ENCODE measurements at regions not wholly inside any gene's neighbourhood (a gene's known extent, or its start where the extent isn't known, plus 50 kb on each side); places are given as distances from the start of the nearest gene placed in this dataset.

- H3K9me3 Mint-ChIP-seq, result peaks cover 18% of the 10 kb centered on the region
- H3K27ac Mint-ChIP-seq, result no peak overlapping the region
- no peak for DNase-seq (ENCODE audit: low spot score)
- H3K36me3 Mint-ChIP-seq (ENCODE audit: low read depth), result no peaks in the 10 kb centered on the region
- no peak overlapping the region for H3K4me3 Mint-ChIP-seq
- no peaks in the 10 kb centered on the region for H3K4me1 Mint-ChIP-seq (ENCODE audit: low read depth)
- no peaks in the 10 kb centered on the region for H3K27me3 Mint-ChIP-seq (ENCODE audit: low read depth)
These were observed 497.7 kb upstream of the TYRP1 start for GRCh38 chr9:12195456-12195855.

GRCh38 chr9:12204512-12204911, 488.7 kb upstream of the TYRP1 start:
- DNase-seq (ENCODE audit: low spot score), result no peak
- H3K4me1 Mint-ChIP-seq (ENCODE audit: low read depth), result no peaks in the 10 kb centered on the region
- peaks cover 34% of the 10 kb centered on the region for H3K9me3 Mint-ChIP-seq
- H3K4me3 Mint-ChIP-seq, result no peak overlapping the region
- no peaks in the 10 kb centered on the region for H3K27me3 Mint-ChIP-seq (ENCODE audit: low read depth)
- H3K27ac Mint-ChIP-seq, result no peak overlapping the region
- no peaks in the 10 kb centered on the region for H3K36me3 Mint-ChIP-seq (ENCODE audit: low read depth)

GRCh38 chr9:12212860-12213259, 480.3 kb upstream of the TYRP1 start:
- H3K27ac Mint-ChIP-seq, result no peak overlapping the region
- no peak overlapping the region for H3K4me3 Mint-ChIP-seq
- H3K4me1 Mint-ChIP-seq (ENCODE audit: low read depth), result no peaks in the 10 kb centered on the region
- no peaks in the 10 kb centered on the region for H3K36me3 Mint-ChIP-seq (ENCODE audit: low read depth)
- peaks cover 43% of the 10 kb centered on the region for H3K9me3 Mint-ChIP-seq
- no peaks in the 10 kb centered on the region for H3K27me3 Mint-ChIP-seq (ENCODE audit: low read depth)
- no peak for DNase-seq (ENCODE audit: low spot score)

GRCh38 chr9:12221470-12221869, 471.7 kb upstream of the TYRP1 start:
- Mint-ChIP-seq H3K9me3 (peaks cover 25% of the 10 kb centered on the region), H3K36me3 (ENCODE audit: low read depth) (no peaks in the 10 kb centered on the region), H3K4me1 (ENCODE audit: low read depth) (no peaks in the 10 kb centered on the region), H3K27me3 (ENCODE audit: low read depth) (no peaks in the 10 kb centered on the region), H3K4me3 (no peak overlapping the region), H3K27ac (no peak overlapping the region)
- no peak for DNase-seq (ENCODE audit: low spot score)

- H3K27ac Mint-ChIP-seq, result no peak overlapping the region
These were observed 468.7 kb upstream of the TYRP1 start for GRCh38 chr9:12224449-12224848.

GRCh38 chr9:12230708-12231107, 462.5 kb upstream of the TYRP1 start:
- Mint-ChIP-seq H3K4me1 (ENCODE audit: low read depth) (peaks cover 2% of the 10 kb centered on the region), H3K27ac (no peak overlapping the region), H3K36me3 (ENCODE audit: low read depth) (no peaks in the 10 kb centered on the region), H3K9me3 (peaks cover 55% of the 10 kb centered on the region), H3K27me3 (ENCODE audit: low read depth) (no peaks in the 10 kb centered on the region), H3K4me3 (peak overlapping the region; percentile 26)
- no peak for DNase-seq (ENCODE audit: low spot score)

More at GRCh38 chr9:12224449-12224848, 468.7 kb upstream of the TYRP1 start:
- peaks cover 35% of the 10 kb centered on the region for H3K9me3 Mint-ChIP-seq
- no peaks in the 10 kb centered on the region for H3K36me3 Mint-ChIP-seq (ENCODE audit: low read depth)
- DNase-seq (ENCODE audit: low spot score), result no peak
- no peaks in the 10 kb centered on the region for H3K4me1 Mint-ChIP-seq (ENCODE audit: low read depth)
- H3K27me3 Mint-ChIP-seq (ENCODE audit: low read depth), result no peaks in the 10 kb centered on the region
- H3K4me3 Mint-ChIP-seq, result no peak overlapping the region

- no peak overlapping the region for H3K4me3 Mint-ChIP-seq
- peaks cover 59% of the 10 kb centered on the region for H3K9me3 Mint-ChIP-seq
- no peak for DNase-seq (ENCODE audit: low spot score)
- H3K27ac Mint-ChIP-seq, result no peak overlapping the region
- H3K4me1 Mint-ChIP-seq (ENCODE audit: low read depth), result peaks cover 2% of the 10 kb centered on the region
- no peaks in the 10 kb centered on the region for H3K36me3 Mint-ChIP-seq (ENCODE audit: low read depth)
- H3K27me3 Mint-ChIP-seq (ENCODE audit: low read depth), result no peaks in the 10 kb centered on the region
These were observed 461.4 kb upstream of the TYRP1 start for GRCh38 chr9:12231832-12232231.

GRCh38 chr9:12232836-12233235, 460.3 kb upstream of the TYRP1 start:
- H3K27ac Mint-ChIP-seq, result no peak overlapping the region
- no peaks in the 10 kb centered on the region for H3K36me3 Mint-ChIP-seq (ENCODE audit: low read depth)
- H3K9me3 Mint-ChIP-seq, result peaks cover 56% of the 10 kb centered on the region
- peaks cover 2% of the 10 kb centered on the region for H3K4me1 Mint-ChIP-seq (ENCODE audit: low read depth)
- no peak overlapping the region for H3K4me3 Mint-ChIP-seq
- H3K27me3 Mint-ChIP-seq (ENCODE audit: low read depth), result no peaks in the 10 kb centered on the region
- DNase-seq (ENCODE audit: low spot score), result no peak

- Mint-ChIP-seq H3K36me3 (ENCODE audit: low read depth) (no peaks in the 10 kb centered on the region), H3K27ac (no peak overlapping the region), H3K4me1 (ENCODE audit: low read depth) (no peaks in the 10 kb centered on the region), H3K9me3 (peaks cover 68% of the 10 kb centered on the region), H3K27me3 (ENCODE audit: low read depth) (no peaks in the 10 kb centered on the region), H3K4me3 (no peak overlapping the region)
- DNase-seq (ENCODE audit: low spot score), result no peak
These were observed 439.2 kb upstream of the TYRP1 start for GRCh38 chr9:12253941-12254340.

GRCh38 chr9:12266758-12267157, 426.4 kb upstream of the TYRP1 start:
- H3K4me3 Mint-ChIP-seq, result no peak overlapping the region
- H3K9me3 Mint-ChIP-seq, result peaks cover 56% of the 10 kb centered on the region
- H3K27me3 Mint-ChIP-seq (ENCODE audit: low read depth), result no peaks in the 10 kb centered on the region
- no peak for DNase-seq (ENCODE audit: low spot score)
- H3K27ac Mint-ChIP-seq, result no peak overlapping the region
- H3K36me3 Mint-ChIP-seq (ENCODE audit: low read depth), result no peaks in the 10 kb centered on the region
- no peaks in the 10 kb centered on the region for H3K4me1 Mint-ChIP-seq (ENCODE audit: low read depth)

GRCh38 chr9:12271421-12271891, 421.7 kb upstream of the TYRP1 start:
- Mint-ChIP-seq H3K4me3 (no peak overlapping the region), H3K9me3 (peaks cover 57% of the 10 kb centered on the region), H3K27ac (no peak overlapping the region), H3K4me1 (ENCODE audit: low read depth) (no peaks in the 10 kb centered on the region), H3K27me3 (ENCODE audit: low read depth) (no peaks in the 10 kb centered on the region), H3K36me3 (ENCODE audit: low read depth) (no peaks in the 10 kb centered on the region)
- DNase-seq (ENCODE audit: low spot score), result no peak

GRCh38 chr9:12272471-12273120, 420.6 kb upstream of the TYRP1 start:
- H3K36me3 Mint-ChIP-seq (ENCODE audit: low read depth), result no peaks in the 10 kb centered on the region
- no peak for DNase-seq (ENCODE audit: low spot score)
- peaks cover 64% of the 10 kb centered on the region for H3K9me3 Mint-ChIP-seq
- no peak overlapping the region for H3K27ac Mint-ChIP-seq
- H3K27me3 Mint-ChIP-seq (ENCODE audit: low read depth), result no peaks in the 10 kb centered on the region
- no peak overlapping the region for H3K4me3 Mint-ChIP-seq
- H3K4me1 Mint-ChIP-seq (ENCODE audit: low read depth), result no peaks in the 10 kb centered on the region

- DNase-seq (ENCODE audit: low spot score), result no peak
- Mint-ChIP-seq H3K27ac (no peak overlapping the region), H3K9me3 (peaks cover 64% of the 10 kb centered on the region), H3K36me3 (ENCODE audit: low read depth) (no peaks in the 10 kb centered on the region), H3K4me3 (no peak overlapping the region), H3K4me1 (ENCODE audit: low read depth) (no peaks in the 10 kb centered on the region), H3K27me3 (ENCODE audit: low read depth) (no peaks in the 10 kb centered on the region)
These were observed 418.6 kb upstream of the TYRP1 start for GRCh38 chr9:12274577-12274976.

GRCh38 chr9:12276505-12276904, 416.7 kb upstream of the TYRP1 start:
- Mint-ChIP-seq H3K27me3 (ENCODE audit: low read depth) (no peaks in the 10 kb centered on the region), H3K27ac (no peak overlapping the region), H3K36me3 (ENCODE audit: low read depth) (no peaks in the 10 kb centered on the region), H3K4me3 (no peak overlapping the region), H3K9me3 (peaks cover 62% of the 10 kb centered on the region), H3K4me1 (ENCODE audit: low read depth) (no peaks in the 10 kb centered on the region)
- DNase-seq (ENCODE audit: low spot score), result no peak

GRCh38 chr9:12289711-12290110, 403.5 kb upstream of the TYRP1 start:
- H3K9me3 Mint-ChIP-seq, result peaks cover 17% of the 10 kb centered on the region
- no peak overlapping the region for H3K4me3 Mint-ChIP-seq
- no peaks in the 10 kb centered on the region for H3K27me3 Mint-ChIP-seq (ENCODE audit: low read depth)

More at GRCh38 chr9:12289711-12290110, 403.5 kb upstream of the TYRP1 start:
- Mint-ChIP-seq H3K27ac (no peak overlapping the region), H3K36me3 (ENCODE audit: low read depth) (no peaks in the 10 kb centered on the region), H3K4me1 (ENCODE audit: low read depth) (no peaks in the 10 kb centered on the region)
- DNase-seq (ENCODE audit: low spot score), result no peak
